Retina (tissue), 1 donor: ENCODE measurements at regions not wholly inside any gene's neighbourhood (a gene's known extent, or its start where the extent isn't known, plus 50 kb on each side); places are given as distances from the start of the nearest gene placed in this dataset.

Source experiments
- DNase-seq: peaks from one replicate; pipeline ENCODE4 v3.0.0-alpha.2; 2016

DNA sequence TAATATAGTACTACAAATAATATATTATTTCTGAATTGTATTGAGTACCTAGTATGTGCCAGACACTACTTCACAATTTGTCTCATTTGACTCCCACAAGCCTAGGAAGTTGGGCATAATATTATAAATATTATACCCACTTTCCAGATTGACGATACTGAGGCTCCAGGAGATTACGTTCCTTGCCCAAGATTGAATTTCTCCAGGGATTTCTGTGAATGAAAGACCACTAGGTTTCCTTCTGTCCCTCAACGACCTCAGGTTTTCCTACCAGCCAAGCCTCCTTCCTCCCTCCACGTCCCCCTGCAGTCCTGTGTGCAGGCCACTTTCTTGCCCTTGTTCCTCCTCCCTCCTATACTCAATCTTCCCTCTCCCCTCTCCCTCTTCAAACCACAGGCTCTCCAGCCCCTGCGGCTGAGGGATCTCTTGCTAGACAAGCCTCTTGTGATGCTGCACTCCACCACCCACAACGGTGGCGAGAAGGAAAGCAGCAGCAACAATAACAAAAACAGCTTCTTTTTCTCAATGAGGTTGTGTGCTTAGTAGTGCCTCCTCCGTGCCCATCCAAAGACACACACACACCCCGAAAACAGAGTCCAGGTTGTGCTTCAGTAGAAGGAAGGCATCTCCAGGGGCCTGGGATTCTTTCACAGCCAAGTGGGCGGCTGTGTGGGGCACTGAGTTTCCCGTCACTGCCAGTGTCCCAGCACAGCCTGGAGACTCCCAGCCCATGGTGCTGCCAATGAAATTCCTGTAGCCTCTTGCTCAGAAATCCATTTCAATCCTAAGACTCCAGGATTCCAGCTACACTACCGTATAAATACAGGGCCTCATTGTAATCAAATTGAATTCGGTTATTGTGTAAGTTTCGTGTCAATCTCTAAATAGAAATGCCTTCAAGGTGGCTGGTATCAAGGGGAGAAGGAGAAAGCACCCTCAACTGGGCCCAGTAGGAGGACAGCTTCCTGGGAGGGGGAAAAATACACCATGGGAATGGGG lies 94.4 kb downstream of the NCR2 start:
- DNase-seq = no peak

DNA sequence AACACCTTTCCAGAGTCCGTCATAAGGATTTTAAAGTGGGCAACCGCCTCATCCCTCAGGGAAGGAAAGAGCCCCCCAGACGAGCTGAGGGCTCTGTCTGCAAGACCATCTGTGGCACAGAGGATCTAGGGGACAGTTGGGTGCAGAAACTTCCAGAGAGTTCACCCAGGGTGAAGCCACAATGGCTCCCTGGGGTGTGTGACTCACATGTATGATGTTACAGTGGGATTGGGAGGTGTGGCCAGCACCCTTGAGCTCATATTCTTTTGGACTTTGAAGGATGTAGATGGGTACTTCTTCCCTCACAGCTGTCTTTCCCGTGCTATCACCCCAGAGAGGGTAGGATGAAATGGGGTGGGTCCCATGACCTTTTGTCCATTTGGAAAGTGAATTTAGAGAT lies 95.5 kb downstream of the NCR2 start:
- DNase-seq = no peak

DNA sequence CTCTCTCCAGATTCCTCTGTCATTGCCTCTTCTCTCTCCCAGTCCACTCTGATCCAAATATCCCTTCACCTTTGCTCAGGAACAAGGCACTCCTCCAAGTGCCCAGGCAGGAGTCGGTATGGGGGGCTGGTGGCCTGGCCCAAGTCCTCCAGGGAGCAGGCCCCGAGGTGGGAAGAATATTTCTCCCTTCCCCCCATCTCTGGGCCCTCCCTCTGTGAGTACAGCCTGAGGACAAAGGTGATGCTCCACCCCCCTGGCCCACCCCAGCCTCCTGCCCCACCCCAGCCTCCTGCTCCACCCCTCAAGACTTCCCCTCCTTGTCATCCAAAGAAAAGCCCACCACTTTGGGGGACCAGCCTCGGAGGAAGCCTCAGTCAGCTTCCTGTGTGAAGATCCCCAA lies 96.9 kb downstream of the NCR2 start:
- no peak for DNase-seq

GRCh38 chr6:41434803-41435481 lies 99.5 kb downstream of the NCR2 start:
- no peak for DNase-seq

DNA sequence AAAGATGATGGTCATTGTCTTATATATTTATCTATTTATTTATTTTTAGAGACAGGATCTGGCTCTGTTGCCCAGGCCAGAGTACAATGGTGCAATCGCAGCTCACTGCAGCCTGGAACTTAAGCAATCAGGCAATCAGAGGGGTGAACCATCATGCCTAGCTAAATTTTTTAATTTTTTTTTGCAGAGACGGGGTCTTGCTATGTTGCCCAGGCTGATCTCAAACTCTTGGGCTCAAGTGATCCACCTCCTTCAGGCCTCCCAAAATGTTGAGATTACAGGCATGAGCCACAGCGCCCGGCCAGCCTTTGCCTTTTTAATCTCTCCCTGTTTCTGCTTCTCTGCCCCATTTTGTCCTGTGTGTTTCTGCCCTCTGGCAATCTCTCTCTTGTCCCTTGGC lies 102.2 kb downstream of the NCR2 start:
- DNase-seq = no peak

DNA sequence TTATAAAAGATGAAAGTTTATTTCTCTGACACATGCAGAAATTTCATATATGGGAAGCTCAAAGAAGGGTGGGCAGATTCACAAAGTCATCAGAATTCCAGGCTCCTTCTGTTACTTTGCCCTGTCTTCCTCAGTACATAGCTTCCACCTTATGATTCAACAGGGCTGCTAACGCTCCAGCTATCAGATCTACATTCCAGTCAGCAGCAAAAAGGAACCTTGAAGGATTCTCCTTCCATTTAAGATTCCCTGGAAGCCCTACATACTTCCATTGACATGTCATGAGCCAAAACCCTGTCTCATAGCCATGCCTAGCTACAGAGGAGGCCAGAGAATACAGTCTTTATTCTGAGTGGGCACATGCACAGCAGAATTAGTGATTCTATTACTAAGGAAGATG lies 103.3 kb downstream of the NCR2 start:
- DNase-seq = no peak

GRCh38 chr6:41439524-41440418 lies 104.4 kb downstream of the NCR2 start:
- no peak for DNase-seq

GRCh38 chr6:41440958-41441357 lies 105.2 kb upstream of the FOXP4 start:
- no peak for DNase-seq

DNA sequence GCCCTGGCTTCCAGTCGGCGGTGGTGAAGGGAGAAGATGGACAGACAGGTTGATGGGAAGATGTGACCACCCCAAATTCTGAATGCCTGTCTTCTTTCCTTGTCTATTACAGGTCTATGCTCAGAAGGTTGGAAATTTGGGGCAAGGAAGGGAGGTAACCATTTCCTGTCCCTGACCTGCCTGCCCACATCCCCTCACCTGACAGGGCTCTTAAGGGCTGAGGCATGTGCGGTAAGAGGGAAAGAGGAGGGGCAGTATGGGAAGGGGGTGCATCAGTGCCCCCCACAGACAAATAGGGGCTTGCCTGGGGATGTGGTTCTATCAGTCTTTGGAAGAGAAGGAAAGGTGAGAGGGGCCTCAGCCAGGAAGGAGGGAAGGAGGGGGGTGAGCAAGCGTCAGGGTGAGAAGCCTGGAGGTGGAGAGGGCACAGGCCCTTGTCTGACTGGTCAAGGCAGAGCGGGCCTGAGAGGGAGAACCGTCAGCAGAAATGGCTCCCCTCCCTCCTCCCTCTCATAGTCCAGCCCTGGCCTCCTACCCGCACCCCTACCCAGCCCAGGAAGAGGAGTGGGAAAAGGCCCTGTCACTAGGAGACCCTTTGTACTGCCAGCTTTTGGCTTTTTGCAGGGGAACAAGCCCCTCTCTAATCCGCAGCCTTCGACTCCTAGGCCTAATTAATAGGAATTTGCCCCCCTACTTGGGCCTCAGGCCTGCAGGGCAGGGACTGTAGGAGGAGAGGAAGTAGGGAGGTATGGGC lies 104.4 kb upstream of the FOXP4 start:
- peak; percentile 42 for DNase-seq

- no peak for DNase-seq
Measured at GRCh38 chr6:41442352-41442672, 103.9 kb upstream of the FOXP4 start.

DNA sequence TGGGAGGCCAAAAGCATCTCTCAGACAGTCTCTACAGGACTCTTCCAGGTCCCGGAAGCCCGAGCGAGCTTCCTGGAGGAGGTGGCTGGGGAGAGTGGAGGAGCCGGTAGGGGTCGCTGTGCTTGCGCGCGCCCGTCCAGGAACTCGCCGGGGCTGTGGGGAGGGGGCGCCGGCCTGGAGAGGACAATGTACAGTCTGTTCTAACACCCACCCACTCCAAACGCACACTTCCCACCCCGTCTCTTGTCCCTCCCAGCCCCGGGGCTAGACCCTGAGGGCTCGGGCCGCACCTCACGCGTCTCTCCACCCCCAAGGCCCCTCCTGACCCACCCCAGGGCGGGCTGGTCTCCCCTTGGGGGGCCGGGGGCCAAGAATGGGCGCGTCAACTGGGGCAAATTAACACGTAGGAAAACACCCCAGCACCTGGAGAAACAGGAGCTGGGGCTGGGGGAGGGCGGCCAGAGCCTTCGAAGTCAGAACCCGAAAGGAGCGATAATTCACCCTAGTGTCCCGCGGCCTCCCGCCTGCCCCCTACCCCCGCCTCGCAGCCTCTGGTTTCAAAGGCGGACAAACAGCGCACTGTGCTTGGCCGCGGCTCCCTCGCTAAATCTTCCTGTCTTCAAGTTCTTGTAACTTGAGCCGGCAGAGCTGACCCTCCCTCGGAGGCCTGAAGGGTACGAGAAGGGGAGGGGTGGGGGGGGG lies 103.2 kb upstream of the FOXP4 start:
- DNase-seq = peak; percentile 83

- peak; percentile 70 for DNase-seq
Measured at GRCh38 chr6:41443616-41444525, 102.3 kb upstream of the FOXP4 start.

DNA sequence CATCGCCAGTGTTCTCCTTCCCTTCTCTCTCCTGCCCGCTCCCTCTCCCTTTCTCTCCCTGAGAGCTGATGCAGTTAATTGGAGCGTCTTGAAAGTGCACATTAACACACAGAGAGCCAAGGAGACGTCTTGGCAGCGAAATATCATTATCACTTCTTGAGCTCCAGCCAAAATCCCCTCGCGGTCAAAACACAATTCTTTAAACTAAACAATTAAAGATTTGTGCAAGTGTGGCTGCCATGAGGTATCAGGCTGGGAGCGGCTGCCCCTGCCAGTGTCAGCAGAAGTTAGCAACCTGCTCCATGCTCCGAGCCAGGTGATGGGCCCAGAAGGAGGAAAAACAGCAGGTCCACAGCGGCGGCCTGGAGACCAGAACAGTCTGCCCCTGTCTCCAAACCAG lies 100.9 kb upstream of the FOXP4 start:
- peak; percentile 56 for DNase-seq

- no peak for DNase-seq
Measured at GRCh38 chr6:41446132-41446531, 100.0 kb upstream of the FOXP4 start.

DNA sequence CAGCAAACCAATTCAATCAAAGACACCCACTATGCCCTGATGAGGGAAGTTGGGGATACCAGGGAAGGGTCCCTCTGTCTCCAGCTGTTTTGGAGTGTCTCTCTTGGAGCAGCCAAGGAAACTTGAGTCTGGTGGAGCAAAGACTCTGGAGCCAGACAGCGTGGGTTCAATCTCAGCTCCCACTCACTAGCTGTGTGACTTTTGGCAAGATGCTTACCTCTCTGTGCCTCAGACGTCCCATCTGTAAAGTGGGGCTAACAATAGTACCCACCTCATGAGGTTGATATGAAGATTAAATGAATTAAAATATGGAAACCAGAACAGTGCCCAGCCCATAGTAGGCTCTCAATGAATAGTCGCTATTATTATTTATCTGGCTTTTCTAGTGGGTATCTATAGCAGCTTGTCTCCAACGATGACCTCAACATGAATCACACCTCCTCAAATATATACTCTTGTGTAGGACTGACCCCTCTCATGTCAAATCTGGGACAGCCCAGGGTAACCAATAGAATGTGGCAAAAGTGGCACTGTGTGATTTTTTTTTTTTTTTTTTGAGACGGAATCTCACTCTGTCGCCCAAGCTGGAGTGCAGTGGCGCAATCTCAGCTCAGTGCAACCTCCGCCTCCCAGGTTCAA lies 99.2 kb upstream of the FOXP4 start:
- DNase-seq = no peak

- DNase-seq = no peak
Measured at GRCh38 chr6:41448256-41448655, 97.9 kb upstream of the FOXP4 start.

DNA sequence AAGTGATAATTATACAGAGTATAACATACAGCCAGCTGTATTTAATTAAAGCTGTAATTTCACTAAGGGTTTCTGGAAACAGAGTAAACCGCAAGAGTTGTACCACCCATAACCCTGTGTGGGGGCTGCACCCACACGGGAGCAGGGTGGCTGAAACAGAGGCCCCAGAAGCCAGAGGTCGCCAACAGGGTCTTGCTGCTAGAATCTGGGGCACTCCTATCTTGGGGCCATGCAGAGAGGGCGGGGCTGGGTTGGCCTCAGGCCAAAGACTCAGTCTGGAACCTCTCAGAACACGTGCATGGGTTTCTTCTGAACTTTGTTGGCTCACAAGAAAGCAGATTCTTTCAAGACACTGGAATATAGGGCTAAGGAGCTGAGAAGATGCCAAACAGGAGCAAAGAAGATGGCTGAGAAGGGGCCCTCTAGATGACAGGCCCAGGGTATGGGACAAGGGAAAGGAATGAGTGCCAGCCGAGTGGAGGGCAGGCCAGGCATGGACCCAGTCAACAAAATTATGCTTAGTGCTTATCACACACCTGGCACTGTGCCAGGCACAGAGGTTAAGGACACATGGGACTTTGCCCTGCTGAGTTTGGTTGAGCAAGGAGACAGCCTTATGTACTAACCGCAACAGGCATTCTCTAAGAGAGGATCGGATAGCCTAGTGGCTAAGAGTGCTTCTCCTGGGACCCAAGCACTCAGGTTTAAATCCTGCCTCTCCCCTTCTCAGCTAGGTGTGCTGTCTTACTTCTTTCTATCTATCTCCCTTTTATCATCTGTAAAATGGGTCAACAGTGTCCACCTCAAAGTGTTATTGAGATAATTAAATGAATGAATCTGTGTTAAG lies 96.6 kb upstream of the FOXP4 start:
- no peak for DNase-seq

DNA sequence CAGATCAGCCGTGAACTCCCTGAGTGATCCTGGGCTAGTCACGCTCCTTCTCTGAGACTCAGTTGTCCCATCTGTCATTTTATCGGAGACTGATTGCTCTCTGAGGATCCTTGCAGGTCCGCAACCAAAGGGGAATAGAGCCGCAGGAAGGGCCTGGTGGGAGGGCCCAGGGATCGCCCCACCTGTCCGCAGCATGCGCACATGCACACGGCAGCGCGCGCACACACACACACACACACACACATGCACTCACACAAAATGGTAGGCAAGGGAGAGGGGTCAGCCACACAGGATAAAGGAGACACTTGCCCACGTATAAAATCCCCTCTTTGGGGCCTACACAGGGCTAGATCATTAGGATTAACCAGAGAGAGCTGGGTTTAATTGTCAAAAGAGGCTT lies 95.6 kb upstream of the FOXP4 start:
- no peak for DNase-seq

GRCh38 chr6:41451039-41451438 lies 95.1 kb upstream of the FOXP4 start:
- no peak for DNase-seq
